H9 (cell line): ENCODE measurements at regions not wholly inside any gene's neighbourhood (a gene's known extent, or its start where the extent isn't known, plus 50 kb on each side); places are given as distances from the start of the nearest gene placed in this dataset.

Source experiments
- DNase-seq: peaks from one replicate; pipeline ENCODE4 v3.0.0-alpha.2; 2017
- H2AFZ ChIP-seq: one replicate; pipeline ENCODE4 v1.6.1; 2013; ENCODE audit warnings: mild to moderate bottlenecking, low read length, control low read depth, moderate library complexity
- H2AK5ac ChIP-seq: 2 replicates; pipeline ENCODE4 v1.6.1; 2013; ENCODE audit warnings: low read length, control low read depth, mixed read lengths; ENCODE audit not compliant: insufficient read length
- H2BK120ac ChIP-seq: one replicate; pipeline ENCODE4 v1.6.1; 2013; ENCODE audit warnings: low read depth, mild to moderate bottlenecking, low read length, control low read depth, inconsistent platforms; ENCODE audit not compliant: poor library complexity, severe bottlenecking
- H2BK12ac ChIP-seq: 2 replicates; pipeline ENCODE4 v1.6.1; 2013; ENCODE audit warnings: low read length, control low read depth, mixed read lengths, low read depth; ENCODE audit not compliant: insufficient read length
- H2BK15ac ChIP-seq: 2 replicates; pipeline ENCODE4 v1.6.1; 2013; ENCODE audit warnings: low read depth, low read length, control low read depth
- H2BK20ac ChIP-seq: one replicate; pipeline ENCODE4 v1.6.1; 2013; ENCODE audit warnings: low read depth, mild to moderate bottlenecking, low read length, control low read depth, inconsistent platforms; ENCODE audit not compliant: poor library complexity, severe bottlenecking
- H2BK5ac ChIP-seq: 2 replicates; pipeline ENCODE4 v1.6.1; 2013; ENCODE audit warnings: low read length, control low read depth, mixed read lengths; ENCODE audit not compliant: insufficient read length
- H3K14ac ChIP-seq: 2 replicates; pipeline ENCODE4 v1.6.1; 2013; ENCODE audit warnings: low read length, control low read depth; ENCODE audit not compliant: insufficient read depth
- H3K18ac ChIP-seq: 2 replicates; pipeline ENCODE4 v1.6.1; 2013; ENCODE audit warnings: low read depth, mild to moderate bottlenecking, mixed read lengths, low read length, control low read depth; ENCODE audit not compliant: insufficient read length
- H3K23ac ChIP-seq: 2 replicates; pipeline ENCODE4 v1.6.1; 2013; ENCODE audit warnings: low read length, control low read depth, mixed read lengths, low read depth; ENCODE audit not compliant: insufficient read length
- H3K23me2 ChIP-seq: 2 replicates; pipeline ENCODE4 v1.6.1; 2013; ENCODE audit warnings: low read depth, mild to moderate bottlenecking, mixed read lengths, low read length, control low read depth; ENCODE audit not compliant: insufficient read length, poor library complexity, severe bottlenecking
- H3K27ac ChIP-seq: 2 replicates; pipeline ENCODE4 v1.5.1; 2013; ENCODE audit warnings: low read length, control low read depth, mixed read lengths, low read depth; ENCODE audit not compliant: insufficient read length
- H3K27me3 ChIP-seq: 2 replicates; pipeline ENCODE4 v1.6.1; 2013; ENCODE audit warnings: low read length, control low read depth, inconsistent platforms; ENCODE audit not compliant: insufficient read depth
- H3K4ac ChIP-seq: 2 replicates; pipeline ENCODE4 v1.6.1; 2013; ENCODE audit warnings: low read depth, mild to moderate bottlenecking, control low read depth, inconsistent platforms, low read length, moderate library complexity
- H3K4me1 ChIP-seq: 2 replicates; pipeline ENCODE4 v1.6.1; 2013; ENCODE audit warnings: low read length, control low read depth, inconsistent platforms; ENCODE audit not compliant: insufficient read depth
- H3K4me2 ChIP-seq: 2 replicates; pipeline ENCODE4 v1.6.1; 2013; ENCODE audit warnings: low read length, control low read depth, mixed read lengths; ENCODE audit not compliant: insufficient read length, insufficient read depth
- H3K56ac ChIP-seq: 2 replicates; pipeline ENCODE4 v1.6.1; 2013; ENCODE audit warnings: low read depth, mild to moderate bottlenecking, mixed read lengths, low read length, control low read depth; ENCODE audit not compliant: insufficient read length
- H3K79me1 ChIP-seq: 2 replicates; pipeline ENCODE4 v1.6.1; 2013; ENCODE audit warnings: low read depth, mild to moderate bottlenecking, moderate library complexity, low read length, control low read depth, inconsistent platforms; ENCODE audit not compliant: insufficient read depth, poor library complexity, severe bottlenecking
- H3K79me2 ChIP-seq: 2 replicates; pipeline ENCODE4 v1.6.1; 2013; ENCODE audit warnings: low read length, control low read depth, inconsistent platforms; ENCODE audit not compliant: insufficient read depth
- H3K9ac ChIP-seq: 2 replicates; pipeline ENCODE4 v1.6.1; 2013; ENCODE audit warnings: low read length, control low read depth, mixed read lengths; ENCODE audit not compliant: insufficient read length; ENCODE audit errors: extremely low read depth
- H3K9me3 ChIP-seq: one replicate; pipeline ENCODE4 v1.6.1; 2013; ENCODE audit warnings: low read depth, low read length, inconsistent platforms; ENCODE audit not compliant: control insufficient read depth
- H3T11ph ChIP-seq: one replicate; pipeline ENCODE4 v1.6.1; 2013; ENCODE audit warnings: mild to moderate bottlenecking, low read length, control low read depth, inconsistent platforms
- H4K20me1 ChIP-seq: one replicate; pipeline ENCODE4 v1.6.1; 2013; ENCODE audit not compliant: control insufficient read depth, insufficient read length, insufficient read depth
- H4K5ac ChIP-seq: 2 replicates; pipeline ENCODE4 v1.6.1; 2013; ENCODE audit warnings: low read depth, mild to moderate bottlenecking, mixed read lengths, low read length, control low read depth; ENCODE audit not compliant: insufficient read length
- H4K8ac ChIP-seq: replicated peaks from 2 replicates; pipeline ENCODE4 v1.6.1; 2013; ENCODE audit warnings: low read length, control low read depth, mixed read lengths, low read depth; ENCODE audit not compliant: insufficient read length
- H4K91ac ChIP-seq: 2 replicates; pipeline ENCODE4 v1.6.1; 2013; ENCODE audit warnings: low read depth, mild to moderate bottlenecking, moderate library complexity, mixed read lengths, low read length, control low read depth; ENCODE audit not compliant: insufficient read length
- H3K27ac Mint-ChIP-seq, 3 experiments: 2 replicates in 2 of 3; 3 replicates in 1 of 3; pipeline ENCODE4 v1.8.0; 2020 to 2021; ENCODE audit warnings: mixed read lengths in 3 of 3, mild to moderate bottlenecking in 1 of 3, moderate library complexity in 1 of 3
- H3K27me3 Mint-ChIP-seq: 2 replicates; pipeline ENCODE4 v1.8.0; 2021; ENCODE audit warnings: low read depth, mild to moderate bottlenecking, moderate library complexity, mixed read lengths
- H3K36me3 Mint-ChIP-seq, 3 experiments: 2 replicates in 2 of 3; 3 replicates in 1 of 3; pipeline ENCODE4 v1.8.0; 2020 to 2021; ENCODE audit warnings: low read depth in 3 of 3, mixed read lengths in 3 of 3; ENCODE audit not compliant: insufficient read depth in 1 of 3
- H3K4me1 Mint-ChIP-seq, 2 experiments: 2 replicates each; pipeline ENCODE4 v1.8.0; 2020; ENCODE audit warnings: mixed read lengths in 2 of 2
- H3K4me3 Mint-ChIP-seq, 2 experiments: 2 replicates in 1 of 2; 3 replicates in 1 of 2; pipeline ENCODE4 v1.8.0; 2020 to 2021; ENCODE audit warnings: mild to moderate bottlenecking in 2 of 2, mixed read lengths in 2 of 2, moderate library complexity in 1 of 2
- H3K9me3 Mint-ChIP-seq, 2 experiments: 2 replicates in 1 of 2; 3 replicates in 1 of 2; pipeline ENCODE4 v1.8.0; 2020; ENCODE audit warnings: mild to moderate bottlenecking in 2 of 2, mixed read lengths in 2 of 2, moderate library complexity in 1 of 2
- WGBS: extraction: QIAGEN DNeasy Blood & Tissue Kit; methylation state at CpG from one replicate; pipeline ENCODE4 v1.1.7; 2013; ENCODE audit warnings: missing lambda C conversion rate, low lambda C conversion rate, mixed read lengths; ENCODE audit not compliant: insufficient read length; ENCODE audit errors: extremely low coverage; 5-methylcytosine and 5-hydroxymethylcytosine counted together
- TF ChIP-seq, protein P1 (sequence below): fragments of 200-600 bp; sonication (generic); conservative IDR thresholded peaks from 3 replicates; pipeline ENCODE4 v1.8.0; 2021; ENCODE audit warnings: antibody characterized with exemption, mild to moderate bottlenecking

DNA sequence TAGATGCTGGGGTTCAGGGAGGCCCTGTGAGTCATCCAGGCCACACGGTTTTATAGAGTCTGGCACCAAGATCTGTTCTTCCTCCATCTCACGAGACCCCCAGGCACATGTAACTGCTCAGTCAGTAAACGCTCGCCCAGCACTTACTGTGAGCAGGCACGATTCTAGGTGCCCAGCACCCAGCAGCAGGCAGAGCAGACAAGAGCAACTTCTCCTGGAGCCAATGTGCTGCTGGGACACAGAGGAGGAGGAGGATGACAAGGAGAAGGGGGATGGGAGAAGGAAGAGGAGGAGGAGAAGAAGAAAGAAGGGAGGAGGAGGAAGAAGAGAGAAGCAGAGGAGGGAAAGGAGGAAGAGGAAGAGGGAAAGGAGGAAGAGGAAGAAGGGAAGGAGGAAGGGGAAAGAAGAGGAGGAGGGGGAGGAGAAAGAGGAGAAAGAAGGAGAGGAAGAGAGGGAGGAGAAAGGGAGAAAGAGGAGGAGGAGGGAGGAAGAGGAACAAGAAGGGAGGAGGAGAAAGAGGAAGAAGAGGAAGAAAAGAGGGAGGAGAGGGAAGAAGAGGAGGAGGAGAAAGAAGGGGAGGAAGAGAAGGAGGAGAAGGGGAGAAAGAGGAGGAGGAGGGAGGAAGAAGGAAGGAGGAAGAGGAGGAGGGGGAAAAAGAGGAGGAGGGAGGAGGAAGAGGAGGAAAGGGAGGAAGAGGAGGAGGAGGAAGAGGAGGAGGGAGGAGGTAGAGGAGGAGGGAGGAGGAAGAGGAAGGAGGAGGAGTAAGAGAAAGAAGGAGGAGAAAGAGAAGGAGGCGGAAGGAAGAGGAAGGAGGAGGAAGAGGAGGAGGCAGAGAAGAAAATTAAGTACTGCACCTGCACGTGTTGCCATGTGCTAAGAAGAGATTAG, 77.6 kb upstream of the RTL6 start:
- Mint-ChIP-seq H3K27ac (0 out of 7 replicates have a peak overlapping the region, but pooled peaks of 1 of the 3 experiments have one; percentile 9), H3K27me3 (peaks cover 32% of the 10 kb centered on the region), H3K4me3 (no peak overlapping the region)

More for the DNA sequence above, 77.6 kb upstream of the RTL6 start:
- Histone ChIP-seq H3K14ac (no peak overlapping the region), H4K91ac (no peak overlapping the region), H3K27me3 (no peaks in the 10 kb centered on the region), H3K23ac (no peak overlapping the region), H3K79me2 (no peaks in the 10 kb centered on the region), H2BK20ac (no peak overlapping the region), H4K8ac (no peak overlapping the region), H4K20me1 (no peaks in the 10 kb centered on the region), H2AFZ (no peak overlapping the region), H3K56ac (no peak overlapping the region), H3K27ac (no peak overlapping the region), H2BK15ac (no peak overlapping the region), H3K9me3 (no peaks in the 10 kb centered on the region), H2BK12ac (no peak overlapping the region), H3K79me1 (no peaks in the 10 kb centered on the region), H3T11ph (no peak overlapping the region), H3K4ac (no peak overlapping the region), H3K4me2 (no peak overlapping the region), H2BK120ac (no peak overlapping the region), H3K4me1 (no peaks in the 10 kb centered on the region), H3K23me2 (no peaks in the 10 kb centered on the region), H4K5ac (no peak overlapping the region), H3K18ac (no peak overlapping the region), H3K9ac (no peak overlapping the region), H2BK5ac (no peak overlapping the region), H2AK5ac (no peak overlapping the region)
- TF ChIP-seq, protein P1, sequence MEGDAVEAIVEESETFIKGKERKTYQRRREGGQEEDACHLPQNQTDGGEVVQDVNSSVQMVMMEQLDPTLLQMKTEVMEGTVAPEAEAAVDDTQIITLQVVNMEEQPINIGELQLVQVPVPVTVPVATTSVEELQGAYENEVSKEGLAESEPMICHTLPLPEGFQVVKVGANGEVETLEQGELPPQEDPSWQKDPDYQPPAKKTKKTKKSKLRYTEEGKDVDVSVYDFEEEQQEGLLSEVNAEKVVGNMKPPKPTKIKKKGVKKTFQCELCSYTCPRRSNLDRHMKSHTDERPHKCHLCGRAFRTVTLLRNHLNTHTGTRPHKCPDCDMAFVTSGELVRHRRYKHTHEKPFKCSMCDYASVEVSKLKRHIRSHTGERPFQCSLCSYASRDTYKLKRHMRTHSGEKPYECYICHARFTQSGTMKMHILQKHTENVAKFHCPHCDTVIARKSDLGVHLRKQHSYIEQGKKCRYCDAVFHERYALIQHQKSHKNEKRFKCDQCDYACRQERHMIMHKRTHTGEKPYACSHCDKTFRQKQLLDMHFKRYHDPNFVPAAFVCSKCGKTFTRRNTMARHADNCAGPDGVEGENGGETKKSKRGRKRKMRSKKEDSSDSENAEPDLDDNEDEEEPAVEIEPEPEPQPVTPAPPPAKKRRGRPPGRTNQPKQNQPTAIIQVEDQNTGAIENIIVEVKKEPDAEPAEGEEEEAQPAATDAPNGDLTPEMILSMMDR = no peak
- peaks cover 0 to under 1% of the 10 kb centered on the region in 2 experiments; a peak in 2 of 5 replicates for H3K9me3 Mint-ChIP-seq
- H3K36me3 Mint-ChIP-seq = no peaks in the 10 kb centered on the region
- WGBS = no CpG with 5 or more reads among the region's 7 CpGs
- DNase-seq = no peak
- peaks cover 4 to 10% of the 10 kb centered on the region in 2 experiments for H3K4me1 Mint-ChIP-seq
